ENCODE measurements at regions not wholly inside any gene's neighbourhood (a gene's known extent, or its start where the extent isn't known, plus 50 kb on each side); places are given as distances from the start of the nearest gene placed in this dataset.

GRCh38 chr18:53990485-53990884, 234.0 kb downstream of the MBD2 start:
- no peaks in the 10 kb centered on the region for H3K4me1 Mint-ChIP-seq
- no peak for DNase-seq (ENCODE audit: low read depth, low spot score)
- H3K9me3 Mint-ChIP-seq: no peaks in the 10 kb centered on the region
- TF ChIP-seq, protein P1, sequence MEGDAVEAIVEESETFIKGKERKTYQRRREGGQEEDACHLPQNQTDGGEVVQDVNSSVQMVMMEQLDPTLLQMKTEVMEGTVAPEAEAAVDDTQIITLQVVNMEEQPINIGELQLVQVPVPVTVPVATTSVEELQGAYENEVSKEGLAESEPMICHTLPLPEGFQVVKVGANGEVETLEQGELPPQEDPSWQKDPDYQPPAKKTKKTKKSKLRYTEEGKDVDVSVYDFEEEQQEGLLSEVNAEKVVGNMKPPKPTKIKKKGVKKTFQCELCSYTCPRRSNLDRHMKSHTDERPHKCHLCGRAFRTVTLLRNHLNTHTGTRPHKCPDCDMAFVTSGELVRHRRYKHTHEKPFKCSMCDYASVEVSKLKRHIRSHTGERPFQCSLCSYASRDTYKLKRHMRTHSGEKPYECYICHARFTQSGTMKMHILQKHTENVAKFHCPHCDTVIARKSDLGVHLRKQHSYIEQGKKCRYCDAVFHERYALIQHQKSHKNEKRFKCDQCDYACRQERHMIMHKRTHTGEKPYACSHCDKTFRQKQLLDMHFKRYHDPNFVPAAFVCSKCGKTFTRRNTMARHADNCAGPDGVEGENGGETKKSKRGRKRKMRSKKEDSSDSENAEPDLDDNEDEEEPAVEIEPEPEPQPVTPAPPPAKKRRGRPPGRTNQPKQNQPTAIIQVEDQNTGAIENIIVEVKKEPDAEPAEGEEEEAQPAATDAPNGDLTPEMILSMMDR (conservative IDR thresholded peaks at IDR 0.05): no peak
- no peak overlapping the region for H3K27ac Mint-ChIP-seq (ENCODE audit: unreplicated experiment)
- H3K36me3 Mint-ChIP-seq (ENCODE audit: low read depth): no peaks in the 10 kb centered on the region
- H3K4me3 Mint-ChIP-seq: no peak overlapping the region
- no peaks in the 10 kb centered on the region for H3K27me3 Mint-ChIP-seq (ENCODE audit: low read depth)

DNA sequence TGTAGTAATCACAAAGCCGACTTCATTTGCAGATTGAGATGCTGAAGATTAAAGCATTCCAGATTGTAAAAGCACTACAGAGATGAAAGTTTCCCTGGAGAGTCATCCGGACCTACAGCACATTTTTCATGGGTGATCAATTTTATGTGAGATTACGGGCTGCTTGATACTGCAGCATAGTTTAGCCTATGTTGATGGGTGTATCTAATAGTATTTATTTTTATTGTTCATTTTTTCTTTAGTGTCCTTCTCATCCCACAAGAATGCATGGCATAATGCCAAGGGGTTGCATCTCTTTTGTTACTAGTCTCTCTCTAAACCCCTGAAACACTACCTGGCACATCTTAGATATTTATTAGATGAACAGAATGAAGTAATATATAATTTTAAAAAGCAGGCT, 240.4 kb downstream of the MBD2 start:
- Mint-ChIP-seq H3K4me1 (no peaks in the 10 kb centered on the region), H3K27ac (ENCODE audit: unreplicated experiment) (no peak overlapping the region), H3K4me3 (no peak overlapping the region), H3K27me3 (ENCODE audit: low read depth) (no peaks in the 10 kb centered on the region), H3K36me3 (ENCODE audit: low read depth) (peaks cover 5% of the 10 kb centered on the region), H3K9me3 (peaks cover 3% of the 10 kb centered on the region)
- DNase-seq (ENCODE audit: low read depth, low spot score): no peak
- TF ChIP-seq, protein P1 (conservative IDR thresholded peaks at IDR 0.05): no peak

- no peak for DNase-seq (ENCODE audit: low read depth, low spot score)
- no peak overlapping the region for H3K4me3 Mint-ChIP-seq
- no peaks in the 10 kb centered on the region for H3K27me3 Mint-ChIP-seq (ENCODE audit: low read depth)
- H3K9me3 Mint-ChIP-seq: peaks cover 17% of the 10 kb centered on the region
- H3K36me3 Mint-ChIP-seq (ENCODE audit: low read depth): no peaks in the 10 kb centered on the region
- H3K27ac Mint-ChIP-seq (ENCODE audit: unreplicated experiment): no peak overlapping the region
- H3K4me1 Mint-ChIP-seq: no peaks in the 10 kb centered on the region
- TF ChIP-seq, protein P1 (conservative IDR thresholded peaks at IDR 0.05): no peak
Observed at GRCh38 chr18:53971331-53971730, 253.1 kb downstream of the MBD2 start.

- H3K27me3 Mint-ChIP-seq (ENCODE audit: low read depth): no peaks in the 10 kb centered on the region
Observed at GRCh38 chr18:53952700-53953099, 271.8 kb downstream of the MBD2 start.

DNA sequence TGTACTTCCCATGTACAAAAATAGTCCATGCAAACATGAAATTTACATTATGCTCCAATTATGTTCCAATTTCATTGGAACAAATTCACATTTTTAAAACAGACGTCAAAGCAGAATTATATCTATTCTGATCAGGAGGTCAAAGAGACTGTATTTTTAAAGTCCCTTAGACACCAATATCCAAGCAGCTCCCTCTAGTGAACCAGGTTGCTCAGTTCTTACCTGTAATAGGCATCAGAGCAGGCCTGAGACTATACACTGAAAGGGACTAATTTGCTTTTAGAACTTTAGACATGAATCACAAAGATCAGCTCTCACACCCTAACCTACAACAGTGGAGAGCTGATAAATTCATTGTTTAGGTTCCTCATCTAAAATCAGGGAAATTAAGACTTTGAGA, 273.9 kb downstream of the MBD2 start:
- Mint-ChIP-seq H3K4me1 (no peaks in the 10 kb centered on the region), H3K4me3 (no peak overlapping the region), H3K27ac (ENCODE audit: unreplicated experiment) (no peak overlapping the region), H3K36me3 (ENCODE audit: low read depth) (no peaks in the 10 kb centered on the region), H3K9me3 (peaks cover 3% of the 10 kb centered on the region), H3K27me3 (ENCODE audit: low read depth) (no peaks in the 10 kb centered on the region)
- TF ChIP-seq, protein P1 (conservative IDR thresholded peaks at IDR 0.05): no peak
- DNase-seq (ENCODE audit: low read depth, low spot score): no peak

More at GRCh38 chr18:53952700-53953099, 271.8 kb downstream of the MBD2 start:
- H3K9me3 Mint-ChIP-seq: peaks cover 4% of the 10 kb centered on the region
- H3K36me3 Mint-ChIP-seq (ENCODE audit: low read depth): no peaks in the 10 kb centered on the region
- no peak overlapping the region for H3K4me3 Mint-ChIP-seq
- TF ChIP-seq, protein P1 (conservative IDR thresholded peaks at IDR 0.05): no peak
- no peaks in the 10 kb centered on the region for H3K4me1 Mint-ChIP-seq
- DNase-seq (ENCODE audit: low read depth, low spot score): no peak
- H3K27ac Mint-ChIP-seq (ENCODE audit: unreplicated experiment): no peak overlapping the region

DNA sequence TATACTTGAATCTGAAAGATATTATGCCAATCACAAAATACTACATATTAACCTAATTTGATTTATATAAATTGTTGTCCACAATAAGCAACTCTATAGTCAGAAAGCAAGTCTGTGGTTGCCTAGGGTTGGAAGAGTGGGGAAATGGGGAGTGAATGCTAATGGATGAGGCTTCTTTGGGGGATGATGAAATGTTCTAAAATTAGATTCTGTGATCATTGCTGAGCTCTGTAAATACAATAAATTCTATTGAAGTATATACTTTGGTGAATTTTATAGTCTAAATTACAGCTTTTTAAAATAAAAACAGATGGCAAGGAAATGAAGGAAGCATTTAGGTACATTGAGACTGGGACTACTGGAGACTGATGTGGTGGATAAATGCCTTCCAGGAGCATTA, 275.5 kb downstream of the MBD2 start:
- H3K36me3 Mint-ChIP-seq (ENCODE audit: low read depth): no peaks in the 10 kb centered on the region

More for the DNA sequence above, 275.5 kb downstream of the MBD2 start:
- Mint-ChIP-seq H3K27me3 (ENCODE audit: low read depth) (no peaks in the 10 kb centered on the region), H3K4me1 (no peaks in the 10 kb centered on the region), H3K27ac (ENCODE audit: unreplicated experiment) (no peak overlapping the region), H3K4me3 (no peak overlapping the region), H3K9me3 (peaks cover 4% of the 10 kb centered on the region)
- TF ChIP-seq, protein P1 (conservative IDR thresholded peaks at IDR 0.05): no peak
- no peak for DNase-seq (ENCODE audit: low read depth, low spot score)

All from neural crest cell (in vitro differentiated cells).